Common myeloid progenitor, CD34-positive (primary cell): ENCODE measurements at regions not wholly inside any gene's neighbourhood (a gene's known extent, or its start where the extent isn't known, plus 50 kb on each side); places are given as distances from the start of the nearest gene placed in this dataset.

Experiments used
- CTCF ChIA-PET: fragments of 350-600 bp; sonication (Branson Sonifier 250); formaldehyde crosslinking; loops from one replicate; lab custom pipeline; 2021; ENCODE audit warnings: antibody characterized with exemption; lab: Charles Lee
- POLR2A ChIA-PET: fragments of 350-600 bp; sonication (Branson Sonifier 250); formaldehyde crosslinking; loops from one replicate; lab custom pipeline; 2021; ENCODE audit warnings: antibody characterized with exemption; lab: Charles Lee
- DNase-seq, 3 donors: peaks; one replicate each; pipeline versions ENCODE4 v3.0.0 to v3.0.0-alpha.2; 2013
- H3K27ac ChIP-seq, 2 experiments: 1 replicate in 1 of 2; 2 replicates in 1 of 2; pipeline ENCODE4 v1.7.0; 2013; ENCODE audit warnings: inconsistent platforms in 2 of 2, low read length in 2 of 2, mild to moderate bottlenecking in 2 of 2, low read depth in 1 of 2, moderate library complexity in 1 of 2; ENCODE audit not compliant: severe bottlenecking in 2 of 2, insufficient read depth in 1 of 2, poor library complexity in 1 of 2
- H3K27me3 ChIP-seq, 5 experiments: replicated peaks in 2 of 5; 1 replicate in 3 of 5; 2 replicates in 2 of 5; pipeline versions ENCODE4 v1.6.1 to v1.7.0; 2013; ENCODE audit warnings: low read length in 4 of 5, mild to moderate bottlenecking in 2 of 5, moderate library complexity in 2 of 5, inconsistent platforms in 1 of 5; ENCODE audit not compliant: insufficient read depth in 5 of 5, control insufficient read depth in 4 of 5
- H3K36me3 ChIP-seq, 4 experiments: 1 replicate in 2 of 4; 2 replicates in 2 of 4; pipeline versions ENCODE4 v1.6.1 to v1.7.0; 2013; ENCODE audit warnings: low read length in 3 of 4, control low read depth in 1 of 4, mild to moderate bottlenecking in 1 of 4; ENCODE audit not compliant: control insufficient read depth in 4 of 4, insufficient read depth in 4 of 4
- H3K4me1 ChIP-seq, 4 experiments: 1 replicate in 3 of 4; 2 replicates in 1 of 4; pipeline versions ENCODE4 v1.6.1 to v1.7.1; 2013; ENCODE audit warnings: low read length in 3 of 4, mild to moderate bottlenecking in 3 of 4, control low read depth in 1 of 4, inconsistent platforms in 1 of 4, moderate library complexity in 1 of 4; ENCODE audit not compliant: control insufficient read depth in 4 of 4, insufficient read depth in 4 of 4; ENCODE audit errors: control extremely low read depth in 1 of 4
- H3K4me3 ChIP-seq, 7 experiments: 1 replicate in 4 of 7; 2 replicates in 3 of 7; pipeline versions ENCODE4 v1.5.1 to v1.7.0; 2013; ENCODE audit warnings: mild to moderate bottlenecking in 7 of 7, low read length in 6 of 7, moderate library complexity in 6 of 7, inconsistent platforms in 2 of 7, low read depth in 2 of 7, control low read depth in 1 of 7; ENCODE audit not compliant: insufficient read depth in 4 of 7, control insufficient read depth in 1 of 7; ENCODE audit errors: extremely low read depth in 1 of 7
- H3K9me3 ChIP-seq, 5 experiments: 1 replicate in 4 of 5; 2 replicates in 1 of 5; pipeline versions ENCODE4 v1.6.1 to v1.7.1; 2013; ENCODE audit warnings: low read length in 4 of 5, mild to moderate bottlenecking in 2 of 5, inconsistent platforms in 1 of 5, low read depth in 1 of 5, moderate library complexity in 1 of 5; ENCODE audit not compliant: control insufficient read depth in 4 of 5, insufficient read depth in 2 of 5; ENCODE audit errors: control extremely low read depth in 1 of 5
- WGBS: methylation state at CpG from one replicate; pipeline ENCODE4 v1.1.5; 2013; ENCODE audit not compliant: insufficient coverage; 5-methylcytosine and 5-hydroxymethylcytosine counted together

DNA sequence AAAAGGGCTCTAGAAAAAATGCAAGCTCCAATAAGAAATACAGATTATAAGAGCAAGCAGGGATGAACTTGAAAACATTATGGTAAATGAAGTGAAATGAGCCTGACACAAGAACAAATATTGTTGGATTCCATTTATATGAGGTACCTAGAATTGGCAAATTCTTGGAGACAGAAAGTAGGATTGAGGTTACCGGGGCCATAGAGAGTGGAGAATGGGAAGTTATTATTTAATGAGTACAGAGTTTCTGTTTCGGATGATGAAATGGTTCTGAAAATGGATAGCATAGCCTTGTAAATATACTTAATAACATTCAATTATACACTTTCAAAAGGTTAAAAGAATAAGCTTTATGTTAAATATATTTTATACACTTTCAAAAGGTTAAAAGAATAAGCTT, 75.6 kb upstream of the SLC12A2 start:
- ChIA-PET POLR2A (no interaction called here), CTCF (no interaction called here)
- Histone ChIP-seq H3K36me3 (no peaks in the 10 kb centered on the region), H3K27ac (no peak overlapping the region), H3K27me3 (no peaks in the 10 kb centered on the region), H3K9me3 (no peaks in the 10 kb centered on the region), H3K4me3 (no peak overlapping the region), H3K4me1 (no peaks in the 10 kb centered on the region)
- WGBS: no CpG with 5 or more reads among the region's 2 CpGs
- no peak for DNase-seq

DNA sequence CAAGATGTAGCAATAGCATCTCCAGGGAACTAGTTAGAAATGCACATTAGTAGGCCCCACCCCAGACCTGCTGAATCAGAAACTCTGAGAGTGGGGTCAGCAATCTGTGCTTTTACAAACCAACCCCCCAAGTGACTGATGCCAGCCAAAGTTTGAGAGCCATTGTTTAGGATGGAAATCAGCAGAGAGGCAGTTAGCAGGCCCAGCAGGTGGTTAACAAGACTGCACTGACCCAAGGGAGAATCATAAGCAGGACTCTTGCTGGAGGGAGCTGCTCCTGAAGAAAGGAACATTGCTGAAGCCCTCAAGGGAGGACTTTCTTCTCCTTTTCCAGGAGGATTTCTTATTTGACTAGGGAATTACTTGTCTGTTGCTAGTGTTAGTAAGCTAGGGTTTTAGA, 74.2 kb upstream of the SLC12A2 start:
- Histone ChIP-seq H3K27me3 (no peaks in the 10 kb centered on the region), H3K27ac (no peak overlapping the region), H3K4me3 (no peak overlapping the region), H3K9me3 (no peaks in the 10 kb centered on the region), H3K36me3 (no peaks in the 10 kb centered on the region), H3K4me1 (no peaks in the 10 kb centered on the region)
- ChIA-PET POLR2A (no interaction called here), CTCF (interaction anchor here (1.2 to 1.3 kb wide), 2 partner anchors 14 to 29 kb away, joined by 3 read pairs; no protein-coding TSS in a partner anchor)
- no peak for DNase-seq

DNA sequence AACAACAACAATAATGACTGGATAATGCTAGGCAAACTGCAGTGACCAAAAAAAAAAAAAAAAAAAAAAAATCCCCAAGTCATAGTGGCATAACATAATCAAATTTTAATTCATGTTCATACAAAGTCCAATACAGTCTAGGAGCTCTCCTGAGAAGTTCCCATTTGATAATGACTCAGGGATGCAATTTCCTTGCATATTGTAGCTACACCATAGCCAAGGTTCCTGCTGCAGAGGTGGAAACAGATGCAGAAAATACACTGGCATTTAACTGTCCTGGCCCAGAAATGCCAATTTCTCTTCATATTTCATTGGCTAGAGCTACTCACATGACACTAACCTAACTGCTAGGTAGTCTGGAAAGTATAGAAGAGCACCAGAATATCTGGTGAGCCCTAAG, 72.2 kb upstream of the SLC12A2 start:
- Histone ChIP-seq H3K27ac (no peak overlapping the region), H3K9me3 (no peaks in the 10 kb centered on the region), H3K27me3 (no peaks in the 10 kb centered on the region), H3K4me3 (no peak overlapping the region), H3K4me1 (peaks cover 0 to 1% (median 0%) of the 10 kb centered on the region in 4 experiments), H3K36me3 (no peaks in the 10 kb centered on the region)
- ChIA-PET POLR2A (no interaction called here), CTCF (no interaction called here)
- DNase-seq: peak in 2 of 3 donors; percentile 47 to 53

DNA sequence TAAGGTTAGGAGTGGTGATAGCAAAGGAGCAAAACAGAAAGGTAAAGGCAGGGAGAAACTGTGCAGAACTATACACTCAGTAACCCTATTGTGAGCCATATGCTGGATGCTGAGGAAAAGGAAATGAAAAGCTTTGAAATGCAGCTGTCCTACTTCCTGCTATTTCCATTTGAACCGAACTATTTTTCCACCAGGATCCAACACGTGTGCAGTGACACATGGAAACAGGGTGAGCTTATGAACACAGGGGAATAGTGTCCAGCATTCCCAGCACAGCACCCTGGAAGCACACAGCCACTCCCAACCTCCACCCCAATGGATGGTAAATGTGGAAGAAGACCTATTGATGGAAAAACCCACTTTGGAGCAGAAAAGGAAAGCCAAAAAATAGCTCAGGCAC, 69.0 kb upstream of the SLC12A2 start:
- ChIA-PET POLR2A (no interaction called here), CTCF (interaction anchor here (2.4 kb wide), 1 partner anchor 23 kb away, joined by 6 read pairs; no protein-coding TSS in a partner anchor)
- Histone ChIP-seq H3K4me1 (peaks cover 0 to 1% (median 0%) of the 10 kb centered on the region in 4 experiments), H3K4me3 (no peak overlapping the region), H3K36me3 (peaks cover 0 to 2% (median 0%) of the 10 kb centered on the region in 4 experiments), H3K9me3 (no peaks in the 10 kb centered on the region), H3K27me3 (no peaks in the 10 kb centered on the region), H3K27ac (no peak overlapping the region)
- WGBS: no CpG with 5 or more reads among the region's 2 CpGs
- no peak for DNase-seq

DNA sequence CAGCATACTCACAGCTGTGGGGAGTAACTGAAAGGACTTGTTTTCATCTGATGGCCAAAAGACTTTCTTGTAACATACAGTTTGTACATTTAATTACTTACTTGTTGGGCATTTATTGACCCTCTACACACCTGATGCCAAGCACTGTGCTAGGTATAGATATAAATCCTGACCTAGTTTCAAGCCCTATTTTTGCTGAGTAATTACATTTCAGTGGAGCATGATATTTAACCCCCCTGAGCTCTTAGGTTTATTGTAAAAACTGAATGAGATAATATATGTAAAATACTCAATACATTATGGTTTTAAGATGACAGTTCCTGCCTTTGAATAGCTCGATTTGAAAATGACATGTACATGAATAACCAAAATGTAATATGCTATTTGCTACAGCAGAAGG, 68.1 kb upstream of the SLC12A2 start:
- DNase-seq: no peak

DNA sequence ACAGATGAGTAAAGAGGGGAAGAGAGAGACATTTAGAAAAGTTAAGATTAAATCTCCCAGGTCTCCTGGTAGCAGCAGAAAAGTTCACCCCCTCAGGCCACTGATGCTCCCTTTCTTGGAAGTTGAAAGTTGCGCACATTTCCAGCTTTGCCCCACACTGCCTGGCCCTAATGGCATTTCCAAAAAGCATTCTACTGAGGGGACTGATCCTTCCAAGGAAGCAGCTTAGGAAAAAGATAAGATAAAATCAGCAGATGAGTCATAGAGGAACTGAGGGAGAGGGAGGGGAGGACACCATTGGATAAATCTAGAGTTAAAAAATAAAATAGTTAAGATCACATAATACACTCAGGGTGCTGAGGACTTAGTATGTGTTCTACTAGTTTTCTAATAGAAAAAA, 67.6 kb upstream of the SLC12A2 start:
- peak in 1 of 3 donors; percentile 6 for DNase-seq
- WGBS: 100% methylated on average over 1 of the region's 1 CpG
- Histone ChIP-seq H3K27me3 (no peaks in the 10 kb centered on the region), H3K4me1 (peaks cover 0 to 1% (median 0%) of the 10 kb centered on the region in 4 experiments), H3K36me3 (peaks cover 0 to 2% (median 2%) of the 10 kb centered on the region in 4 experiments), H3K4me3 (no peak overlapping the region), H3K27ac (no peak overlapping the region), H3K9me3 (no peaks in the 10 kb centered on the region)
- POLR2A ChIA-PET: no interaction called here
- CTCF ChIA-PET: interaction anchor here (2.4 kb wide), 1 partner anchor 22 kb away, joined by 6 read pairs; no protein-coding TSS in a partner anchor

More for the DNA sequence above, 68.1 kb upstream of the SLC12A2 start:
- Histone ChIP-seq H3K9me3 (no peaks in the 10 kb centered on the region), H3K4me1 (peaks cover 0 to 1% (median 0%) of the 10 kb centered on the region in 4 experiments), H3K36me3 (peaks cover 0 to 2% (median under 1%) of the 10 kb centered on the region in 4 experiments), H3K4me3 (no peak overlapping the region), H3K27ac (no peak overlapping the region), H3K27me3 (no peaks in the 10 kb centered on the region)
- no CpG with 5 or more reads among the region's 1 CpG for WGBS
- POLR2A ChIA-PET: no interaction called here
- CTCF ChIA-PET: interaction anchor here (2.4 kb wide), 1 partner anchor 22 kb away, joined by 6 read pairs; no protein-coding TSS in a partner anchor

DNA sequence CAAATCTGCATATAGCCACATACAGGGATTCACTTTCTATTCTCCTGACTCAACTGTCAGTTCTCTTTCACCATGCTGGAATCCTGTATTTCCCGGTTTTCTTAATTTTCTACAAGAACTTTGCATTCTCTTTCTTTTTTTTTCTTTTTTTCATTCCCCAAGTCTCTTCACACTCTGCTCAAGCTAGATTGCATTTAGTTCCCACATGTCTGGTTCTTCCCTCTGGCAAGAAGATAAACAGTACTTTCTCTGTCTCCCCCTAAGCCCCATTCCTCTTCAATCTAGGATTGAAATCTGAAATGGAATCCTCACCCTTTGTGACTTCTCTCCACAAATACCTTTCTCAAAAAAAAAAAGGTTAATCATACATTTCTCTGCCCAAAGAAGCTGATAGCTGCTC, 64.2 kb upstream of the SLC12A2 start:
- Histone ChIP-seq H3K9me3 (no peaks in the 10 kb centered on the region), H3K4me1 (peaks cover 0 to 1% (median 0%) of the 10 kb centered on the region in 4 experiments), H3K36me3 (peaks cover 0 to 8% (median 2%) of the 10 kb centered on the region in 4 experiments), H3K27me3 (no peaks in the 10 kb centered on the region), H3K27ac (no peak overlapping the region), H3K4me3 (no peak overlapping the region)
- no peak for DNase-seq
- ChIA-PET CTCF (no interaction called here), POLR2A (interaction anchor here (0.6 kb wide), 1 partner anchor 61 kb away, joined by 3 read pairs; no protein-coding TSS in a partner anchor)
- WGBS: 100% methylated on average over 1 of the region's 1 CpG
